Activated CD4-positive, alpha-beta T cell treated with anti-CD3 and anti-CD28 coated beads for 1 hour (primary cell): ENCODE measurements at regions not wholly inside any gene's neighbourhood (a gene's known extent, or its start where the extent isn't known, plus 50 kb on each side); places are given as distances from the start of the nearest gene placed in this dataset.

ENCODE experiments used
- DNase-seq: peaks from one replicate; pipeline ENCODE4 v3.0.0-alpha.2; 2020

- no peak for DNase-seq
Observed at GRCh38 chr3:106575029-106575428, 706.2 kb upstream of the CBLB start.

- DNase-seq = no peak
Observed at GRCh38 chr3:106577241-106577640, 708.4 kb upstream of the CBLB start.

GRCh38 chr3:106578911-106579310 is 710.1 kb upstream of the CBLB start:
- DNase-seq = no peak

- DNase-seq = no peak
Observed at GRCh38 chr3:106582151-106582550, 713.3 kb upstream of the CBLB start.

- no peak for DNase-seq
Observed at GRCh38 chr3:106587551-106587950, 718.7 kb upstream of the CBLB start.

GRCh38 chr3:106588739-106589138 is 719.9 kb upstream of the CBLB start:
- DNase-seq = no peak

GRCh38 chr3:106589311-106589942 is 720.6 kb upstream of the CBLB start:
- no peak for DNase-seq

- DNase-seq = no peak
Observed at GRCh38 chr3:106590216-106590615, 721.4 kb upstream of the CBLB start.

GRCh38 chr3:106593381-106593780 is 724.6 kb upstream of the CBLB start:
- no peak for DNase-seq

GRCh38 chr3:106609666-106610301 is 741.0 kb upstream of the CBLB start:
- peak; percentile 34 for DNase-seq

- no peak for DNase-seq
Observed at GRCh38 chr3:106610362-106610959, 741.6 kb upstream of the CBLB start.

- no peak for DNase-seq
Observed at GRCh38 chr3:106611116-106611515, 742.3 kb upstream of the CBLB start.

GRCh38 chr3:106611841-106612240 is 743.0 kb upstream of the CBLB start:
- DNase-seq = no peak

GRCh38 chr3:106616556-106616955 is 747.7 kb upstream of the CBLB start:
- no peak for DNase-seq

GRCh38 chr3:106617276-106617675 is 748.5 kb upstream of the CBLB start:
- no peak for DNase-seq

GRCh38 chr3:106620646-106621045 is 751.8 kb upstream of the CBLB start:
- no peak for DNase-seq

- no peak for DNase-seq
Observed at GRCh38 chr3:106624154-106624553, 753.1 kb upstream of the CCDC54 start.

- no peak for DNase-seq
Observed at GRCh38 chr3:106628407-106628806, 748.8 kb upstream of the CCDC54 start.

- DNase-seq = no peak
Observed at GRCh38 chr3:106629215-106629832, 747.9 kb upstream of the CCDC54 start.

- no peak for DNase-seq
Observed at GRCh38 chr3:106631373-106632108, 745.7 kb upstream of the CCDC54 start.

- DNase-seq = no peak
Observed at GRCh38 chr3:106635271-106635670, 742.0 kb upstream of the CCDC54 start.

GRCh38 chr3:106635826-106636225 is 741.4 kb upstream of the CCDC54 start:
- DNase-seq = no peak

- no peak for DNase-seq
Observed at GRCh38 chr3:106640353-106640752, 736.9 kb upstream of the CCDC54 start.
